SU-DHL-6 (cell line): ENCODE measurements at regions not wholly inside any gene's neighbourhood (a gene's known extent, or its start where the extent isn't known, plus 50 kb on each side); places are given as distances from the start of the nearest gene placed in this dataset.

ENCODE experiments used
- H2AFZ ChIP-seq: fragments of 200-600 bp; sonication (generic); 2 replicates; pipeline ENCODE4 v1.6.1; 2014; ENCODE audit warnings: low read depth, mild to moderate bottlenecking, moderate library complexity, mixed read lengths, antibody characterized with exemption, low read length; ENCODE audit not compliant: severe bottlenecking
- H3F3A ChIP-seq: fragments of 200-600 bp; shearing (Covaris generic); 2 replicates; pipeline ENCODE4 v1.6.0; 2016; ENCODE audit warnings: antibody characterized with exemption, mild to moderate bottlenecking; ENCODE audit not compliant: insufficient read depth
- H3K27ac ChIP-seq: fragments of 200-600 bp; sonication (generic); 2 replicates; pipeline ENCODE4 v1.5.1; 2016; ENCODE audit warnings: low read depth, mild to moderate bottlenecking, low read length, moderate library complexity, mixed read lengths
- H3K27me3 ChIP-seq: fragments of 200-600 bp; sonication (generic), shearing (Covaris generic); 2 replicates; pipeline ENCODE4 v1.6.0; 2014; ENCODE audit warnings: mild to moderate bottlenecking, low read length
- H3K36me3 ChIP-seq: fragments of 200-600 bp; sonication (generic); 2 replicates; pipeline ENCODE4 v1.6.1; 2014; ENCODE audit warnings: mild to moderate bottlenecking, low read length, mixed read lengths
- H3K4me2 ChIP-seq: fragments of 300-600, 200-600 bp; shearing (Covaris generic), sonication (generic); 2 replicates; pipeline ENCODE4 v1.6.0; 2014; ENCODE audit warnings: low read length, low read depth, mild to moderate bottlenecking; ENCODE audit not compliant: poor library complexity, severe bottlenecking
- H3K4me3 ChIP-seq: fragments of 200-600 bp; sonication (generic); 2 replicates; pipeline ENCODE4 v1.5.1; 2014; ENCODE audit warnings: antibody characterized with exemption, low read length, mild to moderate bottlenecking, mixed read lengths; ENCODE audit not compliant: insufficient read depth, poor library complexity, severe bottlenecking
- H3K79me2 ChIP-seq: fragments of 200-600 bp; sonication (generic); 2 replicates; pipeline ENCODE4 v1.6.1; 2014; ENCODE audit warnings: mild to moderate bottlenecking, low read length, moderate library complexity; ENCODE audit not compliant: insufficient read depth
- H3K9ac ChIP-seq: fragments of 200-600 bp; sonication (generic); 2 replicates; pipeline ENCODE4 v1.7.0; 2014; ENCODE audit warnings: mild to moderate bottlenecking, low read length
- H3K9me2 ChIP-seq: fragments of 200-600 bp; sonication (generic); replicated peaks from 2 replicates; pipeline ENCODE4 v1.6.1; 2014; ENCODE audit warnings: low read length; ENCODE audit not compliant: insufficient read depth
- H3K9me3 ChIP-seq: fragments of 200-600 bp; sonication (generic); 2 replicates; pipeline ENCODE4 v1.6.1; 2014; ENCODE audit warnings: low read length, mixed read lengths; ENCODE audit not compliant: insufficient read depth
- H4K20me1 ChIP-seq: fragments of 200-600 bp; sonication (generic); 2 replicates; pipeline ENCODE4 v1.6.1; 2014; ENCODE audit warnings: low read depth, mild to moderate bottlenecking, antibody characterized with exemption, low read length, moderate library complexity, mixed read lengths
- EZH2phosphoT487 ChIP-seq: fragments of 200-600 bp; sonication (generic), shearing (Covaris generic); conservative IDR thresholded peaks from 2 replicates; pipeline ENCODE4 v1.6.1; 2018; ENCODE audit warnings: mild to moderate bottlenecking, antibody characterized with exemption, low read length, moderate library complexity, mixed read lengths
- TF ChIP-seq, protein P1 (sequence below): fragments of 200-600 bp; sonication (generic); IDR thresholded peaks from one replicate; pipeline ENCODE4 v1.5.1; 2017; ENCODE audit warnings: antibody characterized with exemption, mild to moderate bottlenecking, low read length, moderate library complexity; ENCODE audit not compliant: insufficient read depth, poor library complexity, severe bottlenecking

DNA sequence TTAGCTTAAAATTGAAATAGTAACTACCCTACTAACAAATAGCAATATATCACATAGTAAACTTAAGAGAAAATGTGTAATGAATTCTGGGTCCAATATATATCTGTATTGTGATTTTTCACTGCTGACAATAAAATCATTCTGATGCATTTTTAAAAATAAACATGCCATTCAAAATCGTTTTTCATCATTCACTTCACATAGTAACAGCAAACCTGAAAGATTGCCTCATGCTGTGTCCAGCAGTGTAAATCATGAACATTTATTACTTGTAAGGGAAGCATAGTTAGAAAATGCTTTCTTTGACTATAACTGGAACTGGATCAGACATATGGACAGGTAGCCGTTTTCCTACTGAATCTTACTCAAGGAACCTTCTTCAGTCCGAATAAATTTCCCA is 446.1 kb downstream of the UTRN start:
- Histone ChIP-seq H3K27me3 (no peaks in the 10 kb centered on the region), H3K4me3 (no peak overlapping the region), H3F3A (no peaks in the 10 kb centered on the region), H3K79me2 (no peaks in the 10 kb centered on the region), H3K9ac (no peak overlapping the region), H3K9me2 (no peaks in the 10 kb centered on the region), H3K9me3 (no peaks in the 10 kb centered on the region), H4K20me1 (no peaks in the 10 kb centered on the region), H3K27ac (no peak overlapping the region), H2AFZ (no peak overlapping the region), H3K36me3 (no peaks in the 10 kb centered on the region), H3K4me2 (no peak overlapping the region)
- TF ChIP-seq, protein P1, sequence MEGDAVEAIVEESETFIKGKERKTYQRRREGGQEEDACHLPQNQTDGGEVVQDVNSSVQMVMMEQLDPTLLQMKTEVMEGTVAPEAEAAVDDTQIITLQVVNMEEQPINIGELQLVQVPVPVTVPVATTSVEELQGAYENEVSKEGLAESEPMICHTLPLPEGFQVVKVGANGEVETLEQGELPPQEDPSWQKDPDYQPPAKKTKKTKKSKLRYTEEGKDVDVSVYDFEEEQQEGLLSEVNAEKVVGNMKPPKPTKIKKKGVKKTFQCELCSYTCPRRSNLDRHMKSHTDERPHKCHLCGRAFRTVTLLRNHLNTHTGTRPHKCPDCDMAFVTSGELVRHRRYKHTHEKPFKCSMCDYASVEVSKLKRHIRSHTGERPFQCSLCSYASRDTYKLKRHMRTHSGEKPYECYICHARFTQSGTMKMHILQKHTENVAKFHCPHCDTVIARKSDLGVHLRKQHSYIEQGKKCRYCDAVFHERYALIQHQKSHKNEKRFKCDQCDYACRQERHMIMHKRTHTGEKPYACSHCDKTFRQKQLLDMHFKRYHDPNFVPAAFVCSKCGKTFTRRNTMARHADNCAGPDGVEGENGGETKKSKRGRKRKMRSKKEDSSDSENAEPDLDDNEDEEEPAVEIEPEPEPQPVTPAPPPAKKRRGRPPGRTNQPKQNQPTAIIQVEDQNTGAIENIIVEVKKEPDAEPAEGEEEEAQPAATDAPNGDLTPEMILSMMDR: no peak
- no peak for TF ChIP-seq EZH2phosphoT487

DNA sequence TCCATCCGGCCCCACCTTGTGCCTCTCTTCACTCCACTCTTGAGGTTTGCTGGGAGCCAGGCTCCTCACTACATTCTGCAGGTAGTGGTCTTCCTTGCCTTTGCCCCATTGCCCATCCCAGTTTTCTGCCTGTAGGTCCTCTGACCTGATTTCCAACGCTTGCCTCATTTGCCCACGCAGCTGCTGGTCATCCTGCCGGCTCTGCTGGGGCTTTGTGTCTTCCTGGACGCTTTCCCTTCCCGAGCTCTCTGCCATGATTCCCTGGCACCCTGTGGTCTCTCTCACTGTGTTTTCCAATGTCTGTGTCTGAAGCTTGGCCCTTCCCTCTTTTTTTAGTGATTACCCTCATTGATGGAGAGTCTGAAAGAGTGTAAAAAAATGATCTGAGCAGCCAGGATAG is 451.6 kb downstream of the UTRN start:
- Histone ChIP-seq H3K36me3 (no peaks in the 10 kb centered on the region), H3K9me3 (no peaks in the 10 kb centered on the region)
- TF ChIP-seq, protein P1: no peak
- no peak for TF ChIP-seq EZH2phosphoT487

DNA sequence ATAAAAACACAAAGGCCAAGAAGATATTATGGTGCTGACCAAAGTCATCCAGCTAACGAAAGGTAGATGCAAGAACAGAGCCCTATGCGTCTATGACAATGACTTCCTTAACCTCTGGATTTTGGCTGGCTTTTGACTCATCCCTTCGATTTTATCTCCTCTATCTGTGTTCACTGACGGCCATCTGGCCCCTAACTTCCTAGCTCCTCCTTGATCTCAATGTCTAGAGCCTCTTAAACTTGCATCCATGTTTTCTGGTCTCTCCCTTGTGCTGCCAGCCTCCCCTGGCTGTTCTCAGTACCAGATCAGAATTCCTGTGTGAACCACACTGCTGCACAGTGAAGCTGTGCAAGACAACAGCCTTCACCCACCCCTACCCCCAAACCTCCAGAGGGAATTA is 452.9 kb downstream of the UTRN start:
- no peak overlapping the region for H2AFZ ChIP-seq
- H3K27me3 ChIP-seq: no peaks in the 10 kb centered on the region
- no peak for TF ChIP-seq EZH2phosphoT487
- TF ChIP-seq, protein P1: no peak
- no peaks in the 10 kb centered on the region for H3F3A ChIP-seq
- no peaks in the 10 kb centered on the region for H3K79me2 ChIP-seq
- no peak overlapping the region for H3K27ac ChIP-seq
- H4K20me1 ChIP-seq: no peaks in the 10 kb centered on the region
- H3K36me3 ChIP-seq: no peaks in the 10 kb centered on the region
- H3K9me2 ChIP-seq: no peaks in the 10 kb centered on the region
- H3K4me2 ChIP-seq: no peak overlapping the region
- H3K9ac ChIP-seq: no peak overlapping the region
- H3K9me3 ChIP-seq: no peaks in the 10 kb centered on the region
- H3K4me3 ChIP-seq: no peak overlapping the region

More for the DNA sequence above, 451.6 kb downstream of the UTRN start:
- Histone ChIP-seq H3K4me2 (no peak overlapping the region), H3K27me3 (no peaks in the 10 kb centered on the region), H3K9me2 (no peaks in the 10 kb centered on the region), H3K79me2 (no peaks in the 10 kb centered on the region), H3F3A (no peaks in the 10 kb centered on the region), H3K27ac (no peak overlapping the region), H2AFZ (no peak overlapping the region), H3K4me3 (no peak overlapping the region), H3K9ac (no peak overlapping the region), H4K20me1 (no peaks in the 10 kb centered on the region)

DNA sequence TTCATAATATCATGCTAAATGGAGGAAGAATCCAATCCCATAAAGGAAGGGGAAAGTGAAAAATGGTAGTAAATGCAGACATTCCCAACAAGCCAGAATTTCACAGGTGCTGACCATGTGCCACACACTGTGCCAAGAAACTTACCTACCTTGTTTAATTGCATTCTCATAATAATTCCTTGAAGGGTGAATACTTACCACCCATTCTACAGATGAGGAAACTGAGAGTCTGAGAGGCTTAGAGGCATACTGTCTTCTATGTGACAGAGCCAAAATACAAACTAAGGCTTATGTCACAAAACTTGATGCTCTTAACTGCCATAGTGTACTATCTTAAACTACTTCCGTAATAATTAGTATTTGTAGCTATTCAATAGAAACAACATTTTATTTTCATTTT is 454.7 kb downstream of the UTRN start:
- no peak overlapping the region for H3K27ac ChIP-seq
- H4K20me1 ChIP-seq: no peaks in the 10 kb centered on the region
- no peaks in the 10 kb centered on the region for H3F3A ChIP-seq
- H3K9me3 ChIP-seq: no peaks in the 10 kb centered on the region
- no peak overlapping the region for H3K4me2 ChIP-seq
- TF ChIP-seq EZH2phosphoT487: no peak
- TF ChIP-seq, protein P1: no peak
- H3K9me2 ChIP-seq: no peaks in the 10 kb centered on the region
- no peaks in the 10 kb centered on the region for H3K36me3 ChIP-seq
- no peak overlapping the region for H2AFZ ChIP-seq
- no peak overlapping the region for H3K4me3 ChIP-seq
- H3K79me2 ChIP-seq: no peaks in the 10 kb centered on the region
- no peak overlapping the region for H3K9ac ChIP-seq
- H3K27me3 ChIP-seq: no peaks in the 10 kb centered on the region
